Natural killer cell (primary cell): ENCODE measurements at regions not wholly inside any gene's neighbourhood (a gene's known extent, or its start where the extent isn't known, plus 50 kb on each side); places are given as distances from the start of the nearest gene placed in this dataset.

Experiments
- ATAC-seq, 3 donors: fragments of 150-1000 bp in 2 of 3; fragments of 200-7000 bp in 1 of 3; cut with Tn5 transposase; 1 replicate in 1 of 3; 2 replicates in 2 of 3; pipeline ENCODE4 v1.10.0; 2021; ENCODE audit warnings: mild to moderate bottlenecking in 2 of 3, moderate library complexity in 2 of 3
- DNase-seq, 2 donors: peaks; one replicate each; pipeline versions ENCODE4 v3.0.0 to v3.0.0-alpha.2; 2013 to 2021; ENCODE audit warnings: mixed read lengths in 1 of 2
- H3K27ac ChIP-seq: one replicate; pipeline ENCODE4 v1.5.1; 2013; ENCODE audit warnings: mild to moderate bottlenecking, low read length
- H3K27me3 ChIP-seq: one replicate; pipeline ENCODE4 v1.6.1; 2013; ENCODE audit warnings: low read length; ENCODE audit not compliant: control insufficient read depth, insufficient read depth
- H3K36me3 ChIP-seq: one replicate; pipeline ENCODE4 v1.6.1; 2013; ENCODE audit warnings: low read length; ENCODE audit not compliant: control insufficient read depth, insufficient read depth
- H3K4me1 ChIP-seq: one replicate; pipeline ENCODE4 v1.6.1; 2013; ENCODE audit warnings: low read length; ENCODE audit not compliant: control insufficient read depth, insufficient read depth
- H3K4me3 ChIP-seq: one replicate; pipeline ENCODE4 v1.5.1; 2013; ENCODE audit warnings: low read length
- H3K9me3 ChIP-seq: one replicate; pipeline ENCODE4 v1.6.1; 2013; ENCODE audit warnings: low read length; ENCODE audit not compliant: control insufficient read depth, insufficient read depth
- H3K27ac Mint-ChIP-seq, 2 donors: one replicate each; pipeline ENCODE4 v1.8.0; 2022; ENCODE audit warnings: mild to moderate bottlenecking in 2 of 2, mixed read lengths in 2 of 2, moderate library complexity in 1 of 2
- H3K27me3 Mint-ChIP-seq, 2 donors: one replicate each; pipeline ENCODE4 v1.8.0; 2022; ENCODE audit warnings: low read depth in 2 of 2, mixed read lengths in 2 of 2
- H3K36me3 Mint-ChIP-seq: one replicate; pipeline ENCODE4 v1.8.0; 2022; ENCODE audit warnings: mixed read lengths
- H3K4me1 Mint-ChIP-seq, 2 donors: one replicate each; pipeline ENCODE4 v1.8.0; 2022; ENCODE audit warnings: mixed read lengths in 2 of 2
- H3K4me3 Mint-ChIP-seq: one replicate; pipeline ENCODE4 v1.8.0; 2022; ENCODE audit warnings: mild to moderate bottlenecking, moderate library complexity, mixed read lengths
- H3K9me3 Mint-ChIP-seq, 2 donors: one replicate each; pipeline ENCODE4 v1.8.0; 2022; ENCODE audit warnings: mixed read lengths in 2 of 2
- CTCF ChIP-seq: fragments of 200-600 bp; IDR thresholded peaks from one replicate; pipeline ENCODE4 v1.8.0; 2022; ENCODE audit warnings: antibody characterized with exemption
- WGBS: methylation state at CpG from one replicate; pipeline ENCODE4 v1.1.7; 2013; ENCODE audit warnings: missing lambda C conversion rate; ENCODE audit not compliant: insufficient coverage; 5-methylcytosine and 5-hydroxymethylcytosine counted together
- intact Hi-C: fragments of 100-400 bp; cut with micrococcal nuclease; formaldehyde crosslinking; loops from one replicate; pipeline ENCODE4 v1.14.2; 2022

GRCh38 chr1:232207073-232207866 is 422.7 kb downstream of the SIPA1L2 start:
- peaks cover 0 to 2% of the 10 kb centered on the region in 2 donors for H3K9me3 Mint-ChIP-seq
- no peaks in the 10 kb centered on the region for H3K4me1 Mint-ChIP-seq
- H3K27me3 ChIP-seq = no peaks in the 10 kb centered on the region
- H3K27ac Mint-ChIP-seq = no peak overlapping the region
- no peaks in the 10 kb centered on the region for H3K9me3 ChIP-seq
- TF ChIP-seq CTCF = no peak
- no peaks in the 10 kb centered on the region for H3K4me1 ChIP-seq
- 95% methylated on average over 8 of the region's 8 CpGs for WGBS
- no peak for ATAC-seq
- no peak overlapping the region for H3K4me3 ChIP-seq
- DNase-seq = no peak
- peaks cover 6% of the 10 kb centered on the region for H3K36me3 Mint-ChIP-seq
- intact Hi-C loops = no loop called here
- H3K27ac ChIP-seq = no peak overlapping the region
- no peaks in the 10 kb centered on the region for H3K36me3 ChIP-seq
- no peak overlapping the region for H3K4me3 Mint-ChIP-seq
- peaks cover 9 to 22% of the 10 kb centered on the region in 2 donors for H3K27me3 Mint-ChIP-seq

- no peak overlapping the region for H3K4me3 Mint-ChIP-seq
- ATAC-seq (no peak), DNase-seq (no peak)
- intact Hi-C loops = no loop called here
- Histone ChIP-seq H3K9me3 (peaks cover 8% of the 10 kb centered on the region), H3K27ac (no peak overlapping the region), H3K36me3 (no peaks in the 10 kb centered on the region), H3K4me1 (no peaks in the 10 kb centered on the region), H3K4me3 (no peak overlapping the region), H3K27me3 (no peaks in the 10 kb centered on the region)
- H3K36me3 Mint-ChIP-seq = peaks cover 19% of the 10 kb centered on the region
- H3K27me3 Mint-ChIP-seq = peaks cover 2 to 26% of the 10 kb centered on the region in 2 donors
- no peak overlapping the region for H3K27ac Mint-ChIP-seq
- no peak for TF ChIP-seq CTCF
- H3K9me3 Mint-ChIP-seq = peaks cover 0 to 6% of the 10 kb centered on the region in 2 donors
- H3K4me1 Mint-ChIP-seq = no peaks in the 10 kb centered on the region
Measured at GRCh38 chr1:232204269-232204668, 425.7 kb downstream of the SIPA1L2 start.

- WGBS = 90% methylated on average over 7 of the region's 7 CpGs
- peaks cover 6 to 17% of the 10 kb centered on the region in 2 donors for H3K27me3 Mint-ChIP-seq
- peaks cover 8% of the 10 kb centered on the region for H3K9me3 ChIP-seq
Measured at GRCh38 chr1:232201024-232201423, 428.9 kb downstream of the SIPA1L2 start.

More at GRCh38 chr1:232201024-232201423, 428.9 kb downstream of the SIPA1L2 start:
- Mint-ChIP-seq H3K4me3 (no peak overlapping the region), H3K27ac (no peak overlapping the region), H3K36me3 (peaks cover 19% of the 10 kb centered on the region), H3K9me3 (peaks cover 0 to 6% of the 10 kb centered on the region in 2 donors), H3K4me1 (no peaks in the 10 kb centered on the region)
- no peaks in the 10 kb centered on the region for H3K27me3 ChIP-seq
- H3K4me1 ChIP-seq = no peaks in the 10 kb centered on the region
- no peak overlapping the region for H3K4me3 ChIP-seq
- no peak for TF ChIP-seq CTCF
- no peak overlapping the region for H3K27ac ChIP-seq
- intact Hi-C loops = no loop called here
- H3K36me3 ChIP-seq = no peaks in the 10 kb centered on the region
- ATAC-seq (no peak), DNase-seq (no peak)
